GM23338 (cell line): ENCODE measurements at regions not wholly inside any gene's neighbourhood (a gene's known extent, or its start where the extent isn't known, plus 50 kb on each side); places are given as distances from the start of the nearest gene placed in this dataset.

ENCODE experiments used
- ATAC-seq: fragments of 200-7000 bp; cut with Tn5 transposase; 3 replicates; pipeline ENCODE4 v1.9.1; 2020
- DNase-seq: peaks from one replicate; pipeline ENCODE4 v3.0.0-alpha.2; 2015; ENCODE audit warnings: low spot score
- H2AFZ ChIP-seq: fragments of 200-600 bp; sonication (generic); 2 replicates; pipeline ENCODE4 v1.8.0; 2016; ENCODE audit warnings: antibody characterized with exemption, mild to moderate bottlenecking, moderate library complexity
- H3F3A ChIP-seq: fragments of 200-600 bp; sonication (generic); replicated peaks from 2 replicates; pipeline ENCODE4 v1.8.0; 2017; ENCODE audit warnings: antibody characterized with exemption, mixed run types, low read depth
- H3K27ac ChIP-seq: fragments of 200-600 bp; sonication (generic); 2 replicates; pipeline ENCODE4 v1.6.1; 2016; ENCODE audit warnings: low read depth
- H3K27me3 ChIP-seq: fragments of 200-600 bp; sonication (generic); 2 replicates; pipeline ENCODE4 v1.8.0; 2016; ENCODE audit warnings: mild to moderate bottlenecking, mixed run types, moderate library complexity; ENCODE audit not compliant: insufficient read depth
- H3K36me3 ChIP-seq: fragments of 200-600 bp; sonication (generic); 2 replicates; pipeline ENCODE4 v1.8.0; 2016; ENCODE audit warnings: mild to moderate bottlenecking; ENCODE audit not compliant: insufficient read depth
- H3K4me1 ChIP-seq: fragments of 200-600 bp; sonication (generic); 2 replicates; pipeline ENCODE4 v1.8.0; 2016; ENCODE audit warnings: mild to moderate bottlenecking, moderate library complexity; ENCODE audit not compliant: insufficient read depth
- H3K4me2 ChIP-seq: fragments of 200-600 bp; sonication (generic); 2 replicates; pipeline ENCODE4 v1.7.1; 2017; ENCODE audit warnings: mixed run types
- H3K4me3 ChIP-seq: fragments of 200-600 bp; sonication (generic); 2 replicates; pipeline ENCODE4 v1.6.1; 2016; ENCODE audit warnings: mixed run types
- H3K79me2 ChIP-seq: fragments of 200-600 bp; sonication (generic); replicated peaks from 2 replicates; pipeline ENCODE4 v1.8.0; 2017; ENCODE audit warnings: mild to moderate bottlenecking; ENCODE audit not compliant: insufficient read depth
- H3K9me2 ChIP-seq: fragments of 200-600 bp; sonication (generic); 2 replicates; pipeline ENCODE4 v1.8.0; 2017; ENCODE audit not compliant: insufficient read depth
- H4K20me1 ChIP-seq: fragments of 200-600 bp; sonication (generic); replicated peaks from 2 replicates; pipeline ENCODE4 v1.8.0; 2017; ENCODE audit warnings: mild to moderate bottlenecking; ENCODE audit not compliant: insufficient read depth
- H3K27ac Mint-ChIP-seq: 2 replicates; pipeline ENCODE4 v1.8.0; 2020; ENCODE audit warnings: inconsistent platforms, mild to moderate bottlenecking, moderate library complexity, mixed read lengths
- H3K27me3 Mint-ChIP-seq: 3 replicates; pipeline ENCODE4 v1.8.0; 2022; ENCODE audit warnings: low read depth, mild to moderate bottlenecking, moderate library complexity, mixed read lengths, inconsistent platforms; ENCODE audit not compliant: insufficient read depth, poor library complexity
- H3K36me3 Mint-ChIP-seq: 3 replicates; pipeline ENCODE4 v1.8.0; 2021; ENCODE audit warnings: low read depth, mild to moderate bottlenecking, inconsistent platforms, moderate library complexity, mixed read lengths
- H3K4me1 Mint-ChIP-seq: 3 replicates; pipeline ENCODE4 v1.8.0; 2020; ENCODE audit warnings: mild to moderate bottlenecking, inconsistent platforms, mixed read lengths
- H3K4me3 Mint-ChIP-seq: 3 replicates; pipeline ENCODE4 v1.8.0; 2021; ENCODE audit warnings: moderate library complexity, mild to moderate bottlenecking, inconsistent platforms, mixed read lengths
- H3K9me3 Mint-ChIP-seq: 3 replicates; pipeline ENCODE4 v1.8.0; 2020; ENCODE audit warnings: moderate library complexity, mild to moderate bottlenecking, inconsistent platforms, mixed read lengths
- ETS1 ChIP-seq: IDR thresholded peaks from 2 replicates; pipeline ENCODE4 v1.6.1; 2016; ENCODE audit warnings: antibody characterized with exemption
- EZH2phosphoT487 ChIP-seq: fragments of 200-600 bp; sonication (generic); IDR thresholded peaks from one replicate; pipeline ENCODE4 v1.8.1; 2018; ENCODE audit warnings: antibody characterized with exemption; ENCODE audit not compliant: unreplicated experiment
- POLR2AphosphoS5 ChIP-seq: IDR thresholded peaks from 2 replicates; pipeline ENCODE4 v1.6.1; 2016; ENCODE audit warnings: antibody characterized with exemption, low read depth
- REST ChIP-seq: IDR thresholded peaks from one replicate; pipeline ENCODE4 v1.6.1; 2018; ENCODE audit warnings: antibody characterized with exemption; ENCODE audit not compliant: unreplicated experiment
- ZNF331 ChIP-seq: fragments of 250-450 bp; sonication (Bioruptor Pico); IDR thresholded peaks from 2 replicates; pipeline ENCODE4 v1.5.0; 2020; ENCODE audit warnings: low read depth, mild to moderate bottlenecking, moderate library complexity
- ZNF462 ChIP-seq: fragments of 250-450 bp; sonication (Bioruptor Pico); IDR thresholded peaks from 2 replicates; pipeline ENCODE4 v1.5.0; 2020; ENCODE audit warnings: mild to moderate bottlenecking, moderate library complexity

- Mint-ChIP-seq H3K4me1 (peaks cover 3% of the 10 kb centered on the region; the same call in 2 of the 3 replicates), H3K27ac (peak overlapping the region; percentile 21; the same call in 1 of the 2 replicates), H3K27me3 (no peaks in the 10 kb centered on the region), H3K9me3 (no peaks in the 10 kb centered on the region), H3K4me3 (no peak overlapping the region), H3K36me3 (no peaks in the 10 kb centered on the region)
- TF ChIP-seq EZH2phosphoT487 (no peak), ZNF462 (0 out of 2 replicates have a peak, but pooled peaks have one; percentile 10)
- Histone ChIP-seq H2AFZ (peak overlapping the region; percentile 70; the same call in 1 of the 2 replicates), H3K4me2 (no peak overlapping the region), H3K27me3 (no peaks in the 10 kb centered on the region), H3K79me2 (no peaks in the 10 kb centered on the region), H3K9me2 (no peaks in the 10 kb centered on the region), H3K4me3 (no peak overlapping the region), H3K27ac (no peak overlapping the region), H3K4me1 (no peaks in the 10 kb centered on the region), H4K20me1 (no peaks in the 10 kb centered on the region), H3K36me3 (no peaks in the 10 kb centered on the region), H3F3A (no peaks in the 10 kb centered on the region)
- peak; percentile 7 for DNase-seq
- ATAC-seq: peak; percentile 47; the same call in 2 of the 3 replicates
These were observed 74.8 kb upstream of the ATP1B1 start for GRCh38 chr1:169031566-169032224.

GRCh38 chr1:169041366-169041765 lies 65.1 kb upstream of the ATP1B1 start:
- no peak for TF ChIP-seq REST
- no peak for TF ChIP-seq ETS1
- no peak for TF ChIP-seq ZNF331 (CRISPR knock-in tag)
- no peak for TF ChIP-seq POLR2AphosphoS5
- Histone ChIP-seq H3K27ac (no peak overlapping the region), H3K4me2 (no peak overlapping the region), H3K4me3 (no peak overlapping the region), H4K20me1 (no peaks in the 10 kb centered on the region), H3K9me2 (0 out of 2 replicates have a peak, but pooled peaks cover 5% of the 10 kb centered on the region), H3F3A (no peaks in the 10 kb centered on the region), H3K4me1 (no peaks in the 10 kb centered on the region), H3K36me3 (no peaks in the 10 kb centered on the region), H3K79me2 (no peaks in the 10 kb centered on the region), H2AFZ (no peak overlapping the region), H3K27me3 (no peaks in the 10 kb centered on the region)
- H3K4me3 Mint-ChIP-seq: no peak overlapping the region
- DNase-seq (no peak), ATAC-seq (no peak)
- H3K27me3 Mint-ChIP-seq: no peaks in the 10 kb centered on the region
- no peaks in the 10 kb centered on the region for H3K9me3 Mint-ChIP-seq
- no peaks in the 10 kb centered on the region for H3K36me3 Mint-ChIP-seq
- H3K4me1 Mint-ChIP-seq: no peaks in the 10 kb centered on the region
- no peak overlapping the region for H3K27ac Mint-ChIP-seq
